ENCODE measurements at regions not wholly inside any gene's neighbourhood (a gene's known extent, or its start where the extent isn't known, plus 50 kb on each side); places are given as distances from the start of the nearest gene placed in this dataset.

DNA sequence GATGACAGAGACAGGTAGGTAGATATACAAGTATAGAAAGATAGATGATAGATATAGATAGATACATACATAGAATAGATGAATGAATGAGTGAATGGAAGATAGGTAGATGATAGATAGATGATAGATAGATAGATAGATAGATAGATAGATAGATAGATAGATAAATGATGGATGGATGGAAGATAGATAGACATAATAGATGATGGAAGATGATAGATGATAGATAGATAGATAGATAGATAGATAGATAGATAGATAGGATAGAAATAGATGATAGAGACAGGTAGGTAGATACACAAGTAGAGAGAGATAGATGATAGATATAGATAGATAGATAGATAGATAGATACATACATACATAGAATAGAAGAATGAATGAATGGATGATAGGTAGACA is 510.1 kb upstream of the AUTS2 start:
- intact Hi-C loops (cut with micrococcal nuclease; ENCODE audit: unreplicated experiment): no loop called here
- TF ChIP-seq, protein P1, sequence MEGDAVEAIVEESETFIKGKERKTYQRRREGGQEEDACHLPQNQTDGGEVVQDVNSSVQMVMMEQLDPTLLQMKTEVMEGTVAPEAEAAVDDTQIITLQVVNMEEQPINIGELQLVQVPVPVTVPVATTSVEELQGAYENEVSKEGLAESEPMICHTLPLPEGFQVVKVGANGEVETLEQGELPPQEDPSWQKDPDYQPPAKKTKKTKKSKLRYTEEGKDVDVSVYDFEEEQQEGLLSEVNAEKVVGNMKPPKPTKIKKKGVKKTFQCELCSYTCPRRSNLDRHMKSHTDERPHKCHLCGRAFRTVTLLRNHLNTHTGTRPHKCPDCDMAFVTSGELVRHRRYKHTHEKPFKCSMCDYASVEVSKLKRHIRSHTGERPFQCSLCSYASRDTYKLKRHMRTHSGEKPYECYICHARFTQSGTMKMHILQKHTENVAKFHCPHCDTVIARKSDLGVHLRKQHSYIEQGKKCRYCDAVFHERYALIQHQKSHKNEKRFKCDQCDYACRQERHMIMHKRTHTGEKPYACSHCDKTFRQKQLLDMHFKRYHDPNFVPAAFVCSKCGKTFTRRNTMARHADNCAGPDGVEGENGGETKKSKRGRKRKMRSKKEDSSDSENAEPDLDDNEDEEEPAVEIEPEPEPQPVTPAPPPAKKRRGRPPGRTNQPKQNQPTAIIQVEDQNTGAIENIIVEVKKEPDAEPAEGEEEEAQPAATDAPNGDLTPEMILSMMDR (conservative IDR thresholded peaks at IDR 0.05; ENCODE audit: low read depth, low read length): no peak
- no peak for TF ChIP-seq EZH2 (IDR thresholded peaks at IDR 0.05; ENCODE audit: borderline replicate concordance, low read depth, low read length, poor library complexity, severe bottlenecking)
- no peak overlapping the region for H3K4me3 ChIP-seq (ENCODE audit: low read depth, low read length, poor library complexity, severe bottlenecking)
- H3K9me3 ChIP-seq (ENCODE audit: low read depth, low read length, poor library complexity, severe bottlenecking): peaks cover under 1% of the 10 kb centered on the region
- DNase-seq (ENCODE audit: low spot score): no peak
- H3K36me3 ChIP-seq (ENCODE audit: insufficient read depth, low read length, poor library complexity, severe bottlenecking): no peaks in the 10 kb centered on the region
- no TSS peak for BruUV-seq (replicated peaks)
- POLR2A ChIA-PET (ENCODE audit: low non-redundant PET): no interaction called here
- no peaks in the 10 kb centered on the region for H3K27me3 ChIP-seq (replicated peaks; ENCODE audit: insufficient read depth, low read depth, low read length, poor library complexity)
- H3K4me1 ChIP-seq (ENCODE audit: insufficient read depth, low read length, poor library complexity, severe bottlenecking): no peaks in the 10 kb centered on the region
- CTCF ChIA-PET: no interaction called here
- H3K27ac ChIP-seq (ENCODE audit: low read depth, low read length, poor library complexity, severe bottlenecking): no peak overlapping the region

DNA sequence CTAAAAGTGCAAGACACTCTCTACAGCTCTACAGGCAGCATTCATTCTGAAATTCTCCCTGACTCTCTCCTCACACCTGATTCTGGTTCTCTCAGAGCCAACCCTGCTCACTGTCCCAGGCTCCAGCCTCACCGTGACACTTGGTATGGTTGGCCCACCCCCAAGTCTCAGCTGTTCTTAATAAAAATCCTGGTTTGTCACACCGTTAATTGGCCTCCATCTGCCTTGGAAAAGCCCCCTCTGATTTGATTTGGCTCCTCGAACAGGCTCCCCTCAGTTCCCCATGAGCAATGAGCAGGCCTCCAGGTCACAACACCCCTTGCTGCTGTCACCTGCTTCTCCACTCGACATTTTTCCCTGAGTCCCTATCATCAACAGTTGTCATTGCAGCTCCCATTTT is 507.3 kb upstream of the AUTS2 start:
- Histone ChIP-seq H3K9me3 (ENCODE audit: low read depth, low read length, poor library complexity, severe bottlenecking) (peaks cover 15% of the 10 kb centered on the region), H3K27me3 (replicated peaks; ENCODE audit: insufficient read depth, low read depth, low read length, poor library complexity) (no peaks in the 10 kb centered on the region), H3K27ac (ENCODE audit: low read depth, low read length, poor library complexity, severe bottlenecking) (no peak overlapping the region), H3K4me1 (ENCODE audit: insufficient read depth, low read length, poor library complexity, severe bottlenecking) (no peaks in the 10 kb centered on the region), H3K36me3 (ENCODE audit: insufficient read depth, low read length, poor library complexity, severe bottlenecking) (no peaks in the 10 kb centered on the region), H3K4me3 (ENCODE audit: low read depth, low read length, poor library complexity, severe bottlenecking) (no peak overlapping the region)
- intact Hi-C loops (cut with micrococcal nuclease; ENCODE audit: unreplicated experiment): no loop called here
- TF ChIP-seq EZH2 (IDR thresholded peaks at IDR 0.05; ENCODE audit: borderline replicate concordance, low read depth, low read length, poor library complexity, severe bottlenecking): no peak
- TF ChIP-seq, protein P1 (conservative IDR thresholded peaks at IDR 0.05; ENCODE audit: low read depth, low read length): no peak
- BruUV-seq (replicated peaks): no TSS peak
- POLR2A ChIA-PET (ENCODE audit: low non-redundant PET): no interaction called here
- DNase-seq (ENCODE audit: low spot score): no peak
- CTCF ChIA-PET: no interaction called here

DNA sequence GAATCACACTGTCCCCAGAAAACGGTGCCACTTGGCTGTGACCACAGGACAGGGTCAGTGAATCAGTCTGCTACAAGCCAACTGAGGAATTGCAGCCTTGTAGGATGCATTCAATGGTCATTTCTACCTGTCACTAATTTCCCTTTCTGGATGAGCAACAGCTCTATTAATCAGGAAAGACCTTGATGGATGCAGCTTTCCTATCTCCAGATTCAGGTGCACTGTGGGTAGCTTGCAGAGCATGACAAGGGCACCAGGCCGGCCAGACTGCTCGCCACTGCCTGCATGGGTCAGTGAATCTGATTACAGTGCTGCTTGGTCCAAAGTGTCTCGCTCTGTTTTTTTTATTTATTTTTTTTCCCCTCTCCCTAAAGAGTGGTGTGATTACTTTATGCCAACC is 506.8 kb upstream of the AUTS2 start:
- Histone ChIP-seq H3K27ac (ENCODE audit: low read depth, low read length, poor library complexity, severe bottlenecking) (no peak overlapping the region), H3K36me3 (ENCODE audit: insufficient read depth, low read length, poor library complexity, severe bottlenecking) (no peaks in the 10 kb centered on the region), H3K27me3 (replicated peaks; ENCODE audit: insufficient read depth, low read depth, low read length, poor library complexity) (no peaks in the 10 kb centered on the region), H3K4me3 (ENCODE audit: low read depth, low read length, poor library complexity, severe bottlenecking) (no peak overlapping the region), H3K9me3 (ENCODE audit: low read depth, low read length, poor library complexity, severe bottlenecking) (peaks cover 15% of the 10 kb centered on the region), H3K4me1 (ENCODE audit: insufficient read depth, low read length, poor library complexity, severe bottlenecking) (no peaks in the 10 kb centered on the region)
- no TSS peak for BruUV-seq (replicated peaks)
- no peak for DNase-seq (ENCODE audit: low spot score)
- intact Hi-C loops (cut with micrococcal nuclease; ENCODE audit: unreplicated experiment): no loop called here
- TF ChIP-seq, protein P1 (conservative IDR thresholded peaks at IDR 0.05; ENCODE audit: low read depth, low read length): no peak
- no peak for TF ChIP-seq EZH2 (IDR thresholded peaks at IDR 0.05; ENCODE audit: borderline replicate concordance, low read depth, low read length, poor library complexity, severe bottlenecking)
- CTCF ChIA-PET: no interaction called here
- POLR2A ChIA-PET (ENCODE audit: low non-redundant PET): no interaction called here

Data from A673 (cell line).